Vagina (tissue), 2 donors: ENCODE measurements at regions not wholly inside any gene's neighbourhood (a gene's known extent, or its start where the extent isn't known, plus 50 kb on each side); places are given as distances from the start of the nearest gene placed in this dataset.

Source experiments
- POLR2A ChIP-seq, 2 donors: fragments of 450-650 bp; IDR thresholded peaks; one replicate each; pipeline ENCODE4 v1.6.1; 2017; ENCODE audit warnings: antibody characterized with exemption in 2 of 2, mild to moderate bottlenecking in 2 of 2, moderate library complexity in 2 of 2
- POLR2AphosphoS5 ChIP-seq, 2 donors: sonication (generic); formaldehyde crosslinking; IDR thresholded peaks; one replicate each; pipeline ENCODE4 v1.9.0; 2017; ENCODE audit warnings: antibody characterized with exemption in 2 of 2, mild to moderate bottlenecking in 2 of 2, low read depth in 1 of 2; ENCODE audit not compliant: insufficient read depth in 1 of 2
- TF ChIP-seq, protein P1 (sequence below), 3 experiments: fragments of 450-650 bp in 2 of 3; fragments of 200-600 bp in 1 of 3; sonication (generic) in 1 of 3; IDR thresholded peaks; one replicate each; pipeline ENCODE4 v1.5.1; 2017 to 2019; ENCODE audit warnings: antibody characterized with exemption in 3 of 3, mild to moderate bottlenecking in 2 of 3, moderate library complexity in 2 of 3

GRCh38 chr3:84141571-84141970, 817.2 kb upstream of the CADM2 start:
- TF ChIP-seq POLR2A (IDR thresholded peaks at IDR 0.05) (no peak), POLR2AphosphoS5 (IDR thresholded peaks at IDR 0.05; ENCODE audit: insufficient read depth in 1 of 2, low read depth in 1 of 2) (no peak)
- TF ChIP-seq, protein P1, sequence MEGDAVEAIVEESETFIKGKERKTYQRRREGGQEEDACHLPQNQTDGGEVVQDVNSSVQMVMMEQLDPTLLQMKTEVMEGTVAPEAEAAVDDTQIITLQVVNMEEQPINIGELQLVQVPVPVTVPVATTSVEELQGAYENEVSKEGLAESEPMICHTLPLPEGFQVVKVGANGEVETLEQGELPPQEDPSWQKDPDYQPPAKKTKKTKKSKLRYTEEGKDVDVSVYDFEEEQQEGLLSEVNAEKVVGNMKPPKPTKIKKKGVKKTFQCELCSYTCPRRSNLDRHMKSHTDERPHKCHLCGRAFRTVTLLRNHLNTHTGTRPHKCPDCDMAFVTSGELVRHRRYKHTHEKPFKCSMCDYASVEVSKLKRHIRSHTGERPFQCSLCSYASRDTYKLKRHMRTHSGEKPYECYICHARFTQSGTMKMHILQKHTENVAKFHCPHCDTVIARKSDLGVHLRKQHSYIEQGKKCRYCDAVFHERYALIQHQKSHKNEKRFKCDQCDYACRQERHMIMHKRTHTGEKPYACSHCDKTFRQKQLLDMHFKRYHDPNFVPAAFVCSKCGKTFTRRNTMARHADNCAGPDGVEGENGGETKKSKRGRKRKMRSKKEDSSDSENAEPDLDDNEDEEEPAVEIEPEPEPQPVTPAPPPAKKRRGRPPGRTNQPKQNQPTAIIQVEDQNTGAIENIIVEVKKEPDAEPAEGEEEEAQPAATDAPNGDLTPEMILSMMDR (IDR thresholded peaks at IDR 0.05), result no peak
